Suppressor macrophage treated with lipopolysaccharide for 1 hour (primary cell): ENCODE measurements at regions not wholly inside any gene's neighbourhood (a gene's known extent, or its start where the extent isn't known, plus 50 kb on each side); places are given as distances from the start of the nearest gene placed in this dataset.

Experiments used
- DNase-seq, 3 donors: peaks; one replicate each; pipeline ENCODE4 v3.0.0-alpha.2; 2020 to 2022

DNA sequence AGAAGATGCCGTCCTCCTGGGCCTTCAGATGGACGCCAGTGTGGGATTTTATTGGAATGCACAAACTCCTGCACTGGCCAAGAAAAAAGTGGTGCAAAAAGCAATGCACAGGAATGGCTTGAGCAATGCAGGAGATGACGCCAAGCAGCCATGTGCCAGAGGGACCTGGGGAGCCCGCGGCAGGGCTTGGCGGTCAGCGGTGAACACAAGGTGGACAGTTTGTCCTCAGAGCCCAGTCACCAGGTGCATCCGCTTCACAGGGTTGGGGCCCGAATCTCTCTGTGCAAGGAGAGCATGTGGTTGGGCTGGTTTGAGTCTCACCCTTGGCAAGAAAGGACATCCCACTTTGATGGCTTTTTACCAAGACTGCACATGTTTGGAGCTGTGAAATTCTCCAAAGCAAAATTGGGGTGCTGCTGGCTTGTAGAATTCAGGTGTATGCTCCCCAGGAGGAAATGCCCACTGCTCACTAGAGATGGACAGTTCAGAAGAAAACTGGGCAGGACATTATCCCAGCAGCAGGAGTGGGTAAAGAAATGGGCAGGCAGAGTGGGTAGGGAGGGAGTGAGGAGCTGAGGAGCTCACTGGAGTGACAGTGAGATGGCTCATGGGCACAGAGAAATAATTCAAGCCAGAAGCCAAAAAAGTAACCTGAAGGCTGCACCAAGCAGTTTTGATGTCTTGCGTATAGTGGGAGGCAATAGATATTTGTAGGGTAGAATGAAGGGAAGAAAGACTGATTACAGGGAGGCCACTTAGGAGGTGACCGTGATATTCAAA lies 463.9 kb downstream of the MTRR start:
- no peak for DNase-seq

- DNase-seq, result no peak
Measured at GRCh38 chr5:8333485-8333884, 464.5 kb downstream of the MTRR start.

DNA sequence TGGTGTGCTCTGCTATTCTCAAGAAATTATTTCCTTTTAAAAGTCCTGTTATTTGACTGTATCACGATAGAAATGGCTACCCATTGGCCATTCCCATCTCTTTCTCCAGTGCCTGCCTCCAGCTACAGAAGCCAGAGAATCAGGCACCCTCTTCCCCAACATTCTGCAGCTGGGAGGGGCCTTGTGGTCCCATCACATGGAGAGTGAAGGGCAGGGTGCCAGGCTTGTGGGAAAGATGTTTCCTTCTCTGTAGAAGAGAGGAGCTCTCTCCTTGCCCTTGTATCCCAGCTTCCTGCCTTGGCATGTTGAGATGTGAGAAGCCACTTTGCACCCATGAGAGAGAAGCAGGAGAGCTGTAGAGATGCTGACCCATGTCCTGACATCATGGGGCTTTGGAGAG lies 465.0 kb downstream of the MTRR start:
- no peak for DNase-seq

DNA sequence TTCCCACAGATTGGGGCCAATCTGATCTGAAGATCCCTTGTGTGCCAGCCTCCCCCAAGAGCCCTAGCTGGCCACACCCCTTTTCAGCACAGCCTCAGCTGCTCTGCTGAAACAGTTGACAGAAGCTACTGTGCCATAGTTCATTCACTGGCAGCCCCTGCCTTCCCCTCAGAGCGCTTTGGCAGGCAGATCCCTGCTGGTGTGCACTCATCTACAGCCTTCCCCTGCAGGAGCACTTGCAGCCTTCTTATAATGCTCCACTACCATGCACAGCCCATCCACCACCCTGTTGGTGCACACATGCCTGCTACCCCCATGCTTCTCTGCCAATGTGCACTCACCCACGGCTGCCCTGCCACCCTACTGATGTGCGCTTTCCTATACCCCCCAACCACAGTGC lies 471.3 kb downstream of the MTRR start:
- DNase-seq, result no peak

DNA sequence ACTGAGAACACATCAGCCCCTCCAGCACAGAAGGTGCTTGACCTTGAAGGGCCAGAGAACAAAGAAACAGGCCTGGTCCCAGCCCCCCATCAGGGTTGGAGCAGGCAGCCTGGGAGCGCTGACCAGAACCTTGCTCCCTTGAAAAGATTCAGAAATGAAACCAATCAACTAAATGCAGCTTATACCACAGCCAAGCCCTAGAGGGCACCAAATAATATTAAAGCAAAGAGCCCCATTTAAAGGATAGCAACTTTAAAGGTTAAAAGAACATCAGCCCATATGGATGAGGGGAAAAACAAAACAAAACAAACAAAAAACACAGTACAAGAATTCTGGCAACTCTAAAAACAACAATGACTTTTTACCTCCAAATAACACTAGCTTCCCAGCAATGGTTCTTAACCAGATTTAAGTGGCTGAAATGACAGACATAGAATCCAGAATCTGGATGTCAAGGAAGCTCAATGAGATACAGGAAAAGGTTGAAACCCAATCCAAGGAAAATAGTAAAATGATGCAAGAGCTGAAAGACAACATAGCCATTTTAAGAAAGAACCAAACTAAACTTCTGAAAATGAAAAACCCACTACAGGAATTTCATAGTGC lies 471.9 kb downstream of the MTRR start:
- DNase-seq, result peak in 2 of 3 donors; percentile 8 to 15

DNA sequence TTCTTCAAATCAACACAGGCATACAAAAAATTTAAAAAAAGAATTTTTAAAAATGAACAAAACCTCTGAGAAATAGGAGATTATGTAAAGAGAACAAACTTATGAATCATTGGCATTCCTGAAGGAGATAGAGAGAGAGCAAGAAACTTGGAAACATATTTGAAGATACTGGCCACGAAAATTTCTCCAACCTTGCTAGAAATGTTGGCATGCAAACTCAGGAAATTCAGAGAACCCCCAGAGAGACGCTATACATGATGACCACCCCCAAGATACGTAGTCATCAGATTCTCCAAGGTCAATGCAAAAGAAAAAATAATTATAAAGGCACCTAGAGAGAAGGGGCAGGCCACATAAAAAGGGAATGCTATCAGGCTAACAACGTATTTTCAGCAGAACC lies 472.5 kb downstream of the MTRR start:
- no peak for DNase-seq

DNA sequence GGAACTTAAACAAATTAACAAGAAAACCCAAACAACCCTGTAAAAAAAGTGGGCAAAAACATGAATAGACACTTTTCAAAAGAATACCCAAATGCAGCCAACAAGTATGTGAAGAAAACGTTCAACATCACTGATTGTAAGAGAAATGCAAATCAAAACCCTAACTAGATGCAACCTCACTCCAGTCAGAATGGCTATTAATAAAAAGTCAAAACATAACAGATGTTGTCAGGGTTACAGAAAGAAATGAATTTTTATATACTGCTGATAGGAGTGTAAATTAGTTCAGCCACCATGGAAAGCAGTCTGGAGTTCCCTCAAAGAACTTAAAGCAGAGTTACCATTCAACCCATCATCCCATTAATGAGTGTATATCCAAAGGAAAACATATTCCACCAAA lies 479.0 kb downstream of the MTRR start:
- no peak for DNase-seq

DNA sequence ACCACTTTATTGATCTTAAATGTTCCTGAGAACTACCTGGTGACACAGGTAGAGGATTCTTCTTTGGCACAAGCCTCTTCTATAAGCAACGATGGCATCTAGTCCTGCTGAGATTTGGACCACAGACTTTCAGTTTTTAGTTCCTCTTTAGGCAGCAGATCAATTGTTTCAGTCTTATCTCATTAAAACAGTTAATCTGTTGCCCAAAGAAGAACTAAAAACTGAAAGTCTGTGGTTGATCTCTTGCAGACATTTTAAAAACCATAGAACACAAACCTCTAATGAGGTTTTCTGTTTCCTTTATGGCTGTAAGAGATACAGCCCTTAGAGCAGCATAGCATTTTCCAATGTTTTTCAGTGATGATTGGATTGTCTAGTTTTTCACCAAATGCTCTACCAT lies 480.9 kb downstream of the MTRR start:
- DNase-seq, result no peak

GRCh38 chr5:8350644-8351339 lies 481.8 kb downstream of the MTRR start:
- no peak for DNase-seq

GRCh38 chr5:8355981-8356380 lies 487.0 kb downstream of the MTRR start:
- DNase-seq, result no peak

- no peak for DNase-seq
Measured at GRCh38 chr5:8360012-8360411, 491.1 kb downstream of the MTRR start.

GRCh38 chr5:8362495-8362894 lies 493.5 kb downstream of the MTRR start:
- DNase-seq, result no peak

DNA sequence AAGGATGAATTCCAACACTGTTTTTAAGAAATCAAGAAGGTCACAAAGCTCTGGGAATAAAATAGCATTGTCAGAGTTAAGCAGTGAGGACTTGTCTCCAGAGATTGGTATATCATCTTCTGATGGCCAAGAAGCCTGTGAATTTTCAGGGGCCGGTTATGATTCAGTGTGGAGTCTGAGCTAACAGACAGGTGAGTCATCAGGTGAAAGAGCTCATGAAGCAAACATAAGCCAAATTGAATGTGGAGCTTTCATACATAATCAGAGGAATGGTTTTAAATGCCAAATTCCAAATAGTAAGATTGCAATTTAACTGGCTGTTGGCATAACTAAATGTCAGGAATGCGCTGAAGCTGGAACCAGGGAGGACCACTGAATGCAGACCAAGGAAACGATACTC lies 494.2 kb downstream of the MTRR start:
- DNase-seq, result no peak

DNA sequence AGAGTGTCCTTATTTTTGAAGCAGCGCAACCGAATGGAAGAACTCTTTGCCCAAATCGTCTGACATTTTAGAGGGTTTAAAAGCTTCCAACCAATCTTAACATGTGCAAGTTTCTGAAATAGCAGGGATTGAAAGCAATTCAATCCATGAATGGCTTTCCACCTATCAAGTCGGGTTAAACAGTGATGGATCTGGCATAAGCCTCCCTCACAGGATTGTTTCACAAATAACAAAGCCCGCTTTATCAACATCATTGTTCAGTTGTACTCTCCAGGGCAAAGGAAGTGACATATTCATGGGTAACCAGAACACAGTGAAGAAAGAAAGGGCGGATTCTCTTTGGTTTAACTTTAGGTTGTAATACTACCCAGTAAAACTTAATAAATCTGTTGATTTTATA lies 497.3 kb downstream of the MTRR start:
- DNase-seq, result no peak

DNA sequence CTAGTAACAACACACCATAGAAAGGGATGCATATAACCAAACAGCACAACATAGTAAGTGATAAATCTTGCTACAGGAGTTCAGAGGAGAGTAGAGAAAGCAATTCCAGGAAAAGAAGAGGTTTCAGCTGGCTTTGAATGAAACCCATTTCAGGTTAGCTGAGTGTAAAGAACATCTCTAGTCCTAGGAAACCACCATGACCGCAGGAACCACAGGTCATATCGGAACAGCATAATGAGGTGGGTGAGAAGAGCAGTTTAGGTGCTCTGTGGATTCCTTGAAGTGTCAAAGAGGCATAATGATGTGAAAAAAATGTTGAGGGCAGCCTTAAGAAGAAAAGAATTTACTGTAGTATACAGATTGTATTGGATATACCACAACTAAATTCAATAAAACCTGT lies 507.5 kb downstream of the MTRR start:
- DNase-seq, result no peak

DNA sequence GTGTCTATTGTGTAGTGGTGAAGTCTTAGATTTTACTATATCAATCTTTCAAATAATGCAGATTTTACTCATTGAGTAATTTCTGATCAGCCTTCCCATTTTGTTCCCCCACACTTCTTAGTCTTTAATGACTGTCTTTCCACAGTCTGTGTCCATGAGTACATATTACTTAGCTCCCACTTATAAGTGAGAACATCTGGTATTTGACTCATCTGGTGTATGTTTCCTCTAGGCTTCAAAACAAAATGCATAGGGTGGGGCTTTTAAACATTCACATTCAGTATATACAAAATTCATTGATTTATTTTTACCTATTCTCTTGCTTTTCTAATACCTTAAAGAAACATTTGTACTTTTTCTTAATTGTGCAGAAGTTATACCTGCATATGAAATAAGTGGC lies 513.0 kb downstream of the MTRR start:
- no peak for DNase-seq

GRCh38 chr5:8382456-8382855 lies 513.5 kb downstream of the MTRR start:
- no peak for DNase-seq

DNA sequence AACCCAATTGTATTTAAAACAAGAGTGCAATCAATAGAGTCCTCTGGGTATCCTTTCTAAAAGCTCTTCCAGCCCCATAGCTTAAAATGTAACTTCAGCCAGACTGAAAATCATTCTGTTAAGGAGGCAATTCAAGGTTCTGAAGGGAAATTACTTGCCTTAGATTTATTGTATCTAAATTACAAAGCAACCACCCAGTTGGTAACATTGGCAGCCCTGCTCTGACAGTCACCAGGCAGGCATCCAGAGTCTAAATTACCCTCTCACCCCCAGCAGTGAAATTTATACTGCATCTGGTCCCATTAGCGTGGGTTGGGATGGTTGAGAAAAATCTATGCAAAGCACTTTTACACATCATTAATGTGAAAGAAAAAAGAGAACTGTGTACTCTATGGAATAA lies 514.7 kb downstream of the MTRR start:
- no peak for DNase-seq

- no peak for DNase-seq
Measured at GRCh38 chr5:8386719-8387288, 517.9 kb downstream of the MTRR start.

- no peak for DNase-seq
Measured at GRCh38 chr5:8391911-8392310, 523.0 kb downstream of the MTRR start.

GRCh38 chr5:8393240-8393639 lies 524.3 kb downstream of the MTRR start:
- no peak for DNase-seq

GRCh38 chr5:8394965-8395364 lies 526.0 kb downstream of the MTRR start:
- DNase-seq, result no peak

- no peak for DNase-seq
Measured at GRCh38 chr5:8396246-8396645, 527.3 kb downstream of the MTRR start.

DNA sequence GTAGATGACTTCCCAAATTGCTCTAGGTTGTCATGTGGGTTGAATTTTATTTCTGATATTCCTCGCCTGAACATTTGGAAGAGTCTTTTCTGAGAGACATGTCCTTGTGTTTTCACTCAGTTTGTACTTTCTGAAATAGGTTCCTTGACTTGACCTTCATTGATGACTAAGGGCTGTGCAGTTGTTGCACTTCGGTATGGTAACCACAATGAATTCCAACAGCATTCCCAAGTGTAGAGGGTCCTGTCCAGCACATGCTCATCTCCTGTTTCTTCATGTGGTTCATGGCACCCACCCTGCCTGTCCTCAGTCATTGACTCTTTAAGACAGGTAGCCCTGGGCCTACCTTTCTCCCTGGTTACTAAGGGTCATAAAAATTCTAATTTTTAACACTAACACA lies 527.8 kb downstream of the MTRR start:
- DNase-seq, result no peak
